HEK293 (cell line): ENCODE measurements at regions not wholly inside any gene's neighbourhood (a gene's known extent, or its start where the extent isn't known, plus 50 kb on each side); places are given as distances from the start of the nearest gene placed in this dataset.

ENCODE experiments used
- HOXD13 ChIP-seq: sonication (generic); formaldehyde crosslinking; IDR thresholded peaks from 2 replicates; pipeline ENCODE4 v1.8.0; 2022; ENCODE audit warnings: missing genetic modification reagents, borderline replicate concordance
- MZF1 ChIP-seq: fragments of 450-650 bp; formaldehyde crosslinking; IDR thresholded peaks from 2 replicates; pipeline ENCODE4 v1.5.1; 2017; ENCODE audit warnings: missing biosample characterization, missing genetic modification characterization, borderline replicate concordance
- YY1 ChIP-seq: fragments of 450-650 bp; formaldehyde crosslinking; IDR thresholded peaks from 2 replicates; pipeline ENCODE4 v1.5.1; 2018; ENCODE audit warnings: missing biosample characterization, missing genetic modification characterization
- ZBTB26 ChIP-seq: fragments of 450-650 bp; formaldehyde crosslinking; optimal IDR thresholded peaks from 2 replicates; pipeline ENCODE3; 2016; ENCODE audit warnings: missing biosample characterization, mild to moderate bottlenecking, missing genetic modification characterization
- ZFP41 ChIP-seq: fragments of 450-650 bp; formaldehyde crosslinking; IDR thresholded peaks from 2 replicates; pipeline ENCODE4 v1.5.1; 2016; ENCODE audit warnings: missing biosample characterization, missing genetic modification characterization, borderline replicate concordance
- ZNF138 ChIP-seq: fragments of 450-650 bp; formaldehyde crosslinking; IDR thresholded peaks from 2 replicates; pipeline ENCODE4 v1.5.1; 2016; ENCODE audit warnings: missing biosample characterization, missing genetic modification characterization, borderline replicate concordance
- ZNF274 ChIP-seq, 2 experiments: fragments of 200-500 bp in 1 of 2; fragments of 450-650 bp in 1 of 2; sonication (Bioruptor generic) in 1 of 2; formaldehyde crosslinking in 1 of 2; IDR thresholded peaks; 2 replicates each; pipeline versions ENCODE4 v1.5.1 to v1.6.1; 2014 to 2016; ENCODE audit warnings: borderline replicate concordance in 1 of 2, inconsistent platforms in 1 of 2, low read length in 1 of 2, missing biosample characterization in 1 of 2, missing genetic modification characterization in 1 of 2
- ZNF529 ChIP-seq: fragments of 450-650 bp; formaldehyde crosslinking; IDR thresholded peaks from 2 replicates; pipeline ENCODE4 v1.5.1; 2017; ENCODE audit warnings: missing genetic modification characterization, missing biosample characterization; ENCODE audit not compliant: insufficient replicate concordance
- ZNF530 ChIP-seq: fragments of 450-650 bp; formaldehyde crosslinking; IDR thresholded peaks from 2 replicates; pipeline ENCODE4 v1.5.1; 2016; ENCODE audit warnings: low read depth, missing biosample characterization, missing genetic modification characterization
- ZNF558 ChIP-seq: fragments of 450-650 bp; formaldehyde crosslinking; IDR thresholded peaks from 2 replicates; pipeline ENCODE4 v1.5.1; 2016; ENCODE audit warnings: missing biosample characterization, missing genetic modification characterization
- ZNF621 ChIP-seq: fragments of 450-650 bp; formaldehyde crosslinking; IDR thresholded peaks from 2 replicates; pipeline ENCODE4 v1.5.1; 2017; ENCODE audit warnings: missing biosample characterization, missing genetic modification characterization
- TF ChIP-seq, protein P1 (sequence below): fragments of 450-650 bp; formaldehyde crosslinking; IDR thresholded peaks from 2 replicates; pipeline ENCODE4 v1.5.1; 2016; ENCODE audit warnings: missing biosample characterization, missing genetic modification characterization
- TF ChIP-seq, protein P2 (sequence below): fragments of 450-650 bp; formaldehyde crosslinking; IDR thresholded peaks from 2 replicates; pipeline ENCODE4 v1.5.1; 2016; ENCODE audit warnings: missing biosample characterization, missing genetic modification characterization

DNA sequence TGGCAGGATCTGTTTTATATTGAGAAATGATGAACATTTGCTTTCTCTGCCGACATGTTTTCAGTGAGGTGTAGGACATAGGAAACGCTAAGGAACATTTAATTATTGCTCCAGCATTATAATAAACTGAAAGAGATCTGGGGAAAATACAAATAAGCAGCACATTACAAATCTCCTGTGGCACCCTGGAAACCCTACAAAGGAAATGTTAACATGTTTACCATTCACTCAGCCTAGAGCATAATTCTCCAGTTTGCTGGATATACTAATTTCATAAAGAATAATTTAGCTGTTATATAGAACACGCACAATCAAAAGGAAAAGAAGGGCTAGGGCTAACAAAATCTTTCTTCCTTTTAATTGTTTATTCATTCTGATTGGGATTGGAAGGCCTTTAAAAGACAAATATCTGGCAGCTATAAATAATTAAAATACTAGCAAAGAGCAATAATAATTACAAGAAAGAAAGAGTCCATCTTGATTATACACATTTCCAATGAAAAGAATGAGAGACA, 299.4 kb downstream of the CRPPA start:
- TF ChIP-seq, protein P1, sequence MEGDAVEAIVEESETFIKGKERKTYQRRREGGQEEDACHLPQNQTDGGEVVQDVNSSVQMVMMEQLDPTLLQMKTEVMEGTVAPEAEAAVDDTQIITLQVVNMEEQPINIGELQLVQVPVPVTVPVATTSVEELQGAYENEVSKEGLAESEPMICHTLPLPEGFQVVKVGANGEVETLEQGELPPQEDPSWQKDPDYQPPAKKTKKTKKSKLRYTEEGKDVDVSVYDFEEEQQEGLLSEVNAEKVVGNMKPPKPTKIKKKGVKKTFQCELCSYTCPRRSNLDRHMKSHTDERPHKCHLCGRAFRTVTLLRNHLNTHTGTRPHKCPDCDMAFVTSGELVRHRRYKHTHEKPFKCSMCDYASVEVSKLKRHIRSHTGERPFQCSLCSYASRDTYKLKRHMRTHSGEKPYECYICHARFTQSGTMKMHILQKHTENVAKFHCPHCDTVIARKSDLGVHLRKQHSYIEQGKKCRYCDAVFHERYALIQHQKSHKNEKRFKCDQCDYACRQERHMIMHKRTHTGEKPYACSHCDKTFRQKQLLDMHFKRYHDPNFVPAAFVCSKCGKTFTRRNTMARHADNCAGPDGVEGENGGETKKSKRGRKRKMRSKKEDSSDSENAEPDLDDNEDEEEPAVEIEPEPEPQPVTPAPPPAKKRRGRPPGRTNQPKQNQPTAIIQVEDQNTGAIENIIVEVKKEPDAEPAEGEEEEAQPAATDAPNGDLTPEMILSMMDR (tag by site-specific recombination) = no peak
- TF ChIP-seq HOXD13 (CRISPR knock-in tag) (no peak), ZNF530 (no peak), ZNF621 (no peak), YY1 (tag by site-specific recombination) (no peak), MZF1 (tag by site-specific recombination) (no peak), ZNF529 (no peak), ZNF558 (no peak), ZNF138 (tag by site-specific recombination) (no peak), ZNF274 (IDR thresholded peaks at IDR 0.05; ENCODE audit: low read length) (no peak), ZNF274 (tag by site-specific recombination; IDR thresholded peaks at IDR 0.05; ENCODE audit: borderline replicate concordance) (no peak), ZFP41 (tag by site-specific recombination) (no peak), ZBTB26 (no peak)
- TF ChIP-seq, protein P2, sequence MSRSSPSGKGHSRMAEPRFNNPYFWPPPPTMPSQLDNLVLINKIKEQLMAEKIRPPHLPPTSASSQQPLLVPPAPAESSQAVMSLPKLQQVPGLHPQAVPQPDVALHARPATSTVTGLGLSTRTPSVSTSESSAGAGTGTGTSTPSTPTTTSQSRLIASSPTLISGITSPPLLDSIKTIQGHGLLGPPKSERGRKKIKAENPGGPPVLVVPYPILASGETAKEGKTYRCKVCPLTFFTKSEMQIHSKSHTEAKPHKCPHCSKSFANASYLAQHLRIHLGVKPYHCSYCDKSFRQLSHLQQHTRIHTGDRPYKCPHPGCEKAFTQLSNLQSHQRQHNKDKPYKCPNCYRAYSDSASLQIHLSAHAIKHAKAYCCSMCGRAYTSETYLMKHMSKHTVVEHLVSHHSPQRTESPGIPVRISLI = no peak
